Gastrocnemius medialis (tissue), 4 donors: ENCODE measurements at regions not wholly inside any gene's neighbourhood (a gene's known extent, or its start where the extent isn't known, plus 50 kb on each side); places are given as distances from the start of the nearest gene placed in this dataset.

Experiments used
- CTCF ChIP-seq, 5 experiments: fragments of 450-650 bp in 3 of 5; fragments of 200-600 bp in 2 of 5; sonication (generic) in 2 of 5; IDR thresholded peaks in 4 of 5; conservative IDR thresholded peaks in 1 of 5; 1 replicate in 4 of 5; 2 replicates in 1 of 5; pipeline ENCODE4 v1.5.1; 2016 to 2019; ENCODE audit warnings: antibody characterized with exemption in 5 of 5, mild to moderate bottlenecking in 3 of 5, moderate library complexity in 3 of 5
- POLR2A ChIP-seq, 2 donors: fragments of 450-650 bp; IDR thresholded peaks; one replicate each; pipeline ENCODE4 v1.6.1; 2017; ENCODE audit warnings: antibody characterized with exemption in 2 of 2, mild to moderate bottlenecking in 2 of 2, moderate library complexity in 2 of 2

GRCh38 chr6:102679865-102680264 is 1286.4 kb downstream of the GRIK2 start:
- TF ChIP-seq POLR2A (IDR thresholded peaks at IDR 0.05) (no peak), CTCF (IDR thresholded peaks at IDR 0.05 in 4 of 5, conservative IDR thresholded peaks at IDR 0.05 in 1 of 5) (no peak)
